HepG2 (cell line): ENCODE measurements at regions not wholly inside any gene's neighbourhood (a gene's known extent, or its start where the extent isn't known, plus 50 kb on each side); places are given as distances from the start of the nearest gene placed in this dataset.

Experiments
- HMGXB4 ChIP-seq, 2 experiments: sonication (generic) in 1 of 2; formaldehyde crosslinking in 1 of 2; IDR thresholded peaks; 2 replicates each; pipeline versions ENCODE4 v1.4.0 to v1.6.1; 2018 to 2020; ENCODE audit warnings: missing genetic modification reagents in 2 of 2, borderline replicate concordance in 1 of 2, low read depth in 1 of 2, mild to moderate bottlenecking in 1 of 2, missing biosample characterization in 1 of 2
- RNF2 ChIP-seq: fragments of 450-650 bp; conservative IDR thresholded peaks from 2 replicates; pipeline ENCODE4 v1.6.1; 2016; ENCODE audit warnings: low read depth
- ZBTB7B ChIP-seq: sonication (generic); formaldehyde crosslinking; IDR thresholded peaks from 2 replicates; pipeline ENCODE4 v1.4.0; 2020; ENCODE audit warnings: missing genetic modification reagents
- ZKSCAN1 ChIP-seq: fragments of 150-350 bp; IDR thresholded peaks from 2 replicates; pipeline ENCODE4 v1.6.1; 2014; ENCODE audit warnings: low read length
- ZNF891 ChIP-seq: sonication (generic); formaldehyde crosslinking; IDR thresholded peaks from 2 replicates; pipeline ENCODE4 v1.5.0; 2020; ENCODE audit warnings: mild to moderate bottlenecking, missing genetic modification reagents

GRCh38 chr22:27631641-27632040 lies 169.9 kb downstream of the MN1 start:
- TF ChIP-seq ZNF891 (CRISPR knock-in tag), result no peak
- TF ChIP-seq ZKSCAN1, result no peak
- TF ChIP-seq ZBTB7B (CRISPR knock-in tag), result no peak
- TF ChIP-seq RNF2, result no peak
- TF ChIP-seq HMGXB4 (CRISPR knock-in tag; IDR thresholded peaks at IDR 0.05; ENCODE audit: borderline replicate concordance in 1 of 2, low read depth in 1 of 2), result no peak
